Cardiac muscle cell (in vitro differentiated cells and primary cell): ENCODE measurements at regions not wholly inside any gene's neighbourhood (a gene's known extent, or its start where the extent isn't known, plus 50 kb on each side); places are given as distances from the start of the nearest gene placed in this dataset.

ENCODE experiments used
- DNase-seq, 2 donors: peaks; one replicate each; pipeline versions ENCODE4 v3.0.0 to v3.0.0-alpha.2; 2010 to 2017; ENCODE audit warnings: low read depth in 1 of 2, low spot score in 1 of 2
- H3K27ac ChIP-seq: fragments of 200-600 bp; sonication (generic); 2 replicates; pipeline ENCODE4 v1.5.1; 2016
- H3K27me3 ChIP-seq: fragments of 200-600 bp; sonication (generic); 2 replicates; pipeline ENCODE4 v1.6.0; 2016; ENCODE audit warnings: control low read depth
- H3K36me3 ChIP-seq: fragments of 200-600 bp; sonication (generic); 2 replicates; pipeline ENCODE4 v1.5.1; 2016; ENCODE audit warnings: control low read depth
- H3K4me1 ChIP-seq: fragments of 200-600 bp; sonication (generic); 2 replicates; pipeline ENCODE4 v1.8.1; 2017; ENCODE audit warnings: low read depth, mild to moderate bottlenecking, mixed run types
- H3K4me3 ChIP-seq: fragments of 200-600 bp; sonication (generic); 2 replicates; pipeline ENCODE4 v1.5.1; 2016; ENCODE audit warnings: mild to moderate bottlenecking
- H3K9me3 ChIP-seq: fragments of 200-600 bp; sonication (generic); 2 replicates; pipeline ENCODE4 v1.5.1; 2017; ENCODE audit warnings: low read depth, mild to moderate bottlenecking, control low read depth
- CTCF ChIP-seq: IDR thresholded peaks from 2 replicates; pipeline ENCODE4 v1.5.1; 2012; ENCODE audit warnings: low read depth, mild to moderate bottlenecking, low read length

- no peak for TF ChIP-seq CTCF
- no peaks in the 10 kb centered on the region for H3K27me3 ChIP-seq
- H3K4me3 ChIP-seq: no peak overlapping the region
- H3K27ac ChIP-seq: no peak overlapping the region
- no peaks in the 10 kb centered on the region for H3K36me3 ChIP-seq
- no peaks in the 10 kb centered on the region for H3K9me3 ChIP-seq
- no peak for DNase-seq
- no peaks in the 10 kb centered on the region for H3K4me1 ChIP-seq
Measured at GRCh38 chr5:100690036-100690560, 154.9 kb downstream of the FAM174A start.

GRCh38 chr5:100691085-100691484 is 155.9 kb downstream of the FAM174A start:
- Histone ChIP-seq H3K27me3 (no peaks in the 10 kb centered on the region), H3K4me3 (no peak overlapping the region), H3K27ac (no peak overlapping the region), H3K4me1 (no peaks in the 10 kb centered on the region), H3K36me3 (no peaks in the 10 kb centered on the region), H3K9me3 (no peaks in the 10 kb centered on the region)
- no peak for DNase-seq
- no peak for TF ChIP-seq CTCF

GRCh38 chr5:100691548-100691947 is 156.4 kb downstream of the FAM174A start:
- TF ChIP-seq CTCF: no peak
- Histone ChIP-seq H3K9me3 (no peaks in the 10 kb centered on the region), H3K27ac (no peak overlapping the region), H3K27me3 (no peaks in the 10 kb centered on the region), H3K4me1 (no peaks in the 10 kb centered on the region), H3K4me3 (no peak overlapping the region), H3K36me3 (no peaks in the 10 kb centered on the region)
- DNase-seq: no peak

GRCh38 chr5:100693481-100693880 is 158.3 kb downstream of the FAM174A start:
- no peak for DNase-seq
- Histone ChIP-seq H3K9me3 (no peaks in the 10 kb centered on the region), H3K27ac (no peak overlapping the region), H3K4me3 (no peak overlapping the region), H3K36me3 (no peaks in the 10 kb centered on the region), H3K4me1 (no peaks in the 10 kb centered on the region), H3K27me3 (no peaks in the 10 kb centered on the region)
- no peak for TF ChIP-seq CTCF

- DNase-seq: no peak
- no peaks in the 10 kb centered on the region for H3K4me1 ChIP-seq
Measured at GRCh38 chr5:100694100-100694499, 158.9 kb downstream of the FAM174A start.

More at GRCh38 chr5:100694100-100694499, 158.9 kb downstream of the FAM174A start:
- Histone ChIP-seq H3K27me3 (no peaks in the 10 kb centered on the region), H3K27ac (no peak overlapping the region), H3K4me3 (no peak overlapping the region), H3K36me3 (no peaks in the 10 kb centered on the region), H3K9me3 (no peaks in the 10 kb centered on the region)
- no peak for TF ChIP-seq CTCF
